Testis (tissue), 2 donors: ENCODE measurements at regions not wholly inside any gene's neighbourhood (a gene's known extent, or its start where the extent isn't known, plus 50 kb on each side); places are given as distances from the start of the nearest gene placed in this dataset.

Source experiments
- CTCF ChIP-seq, 3 experiments: fragments of 450-650 bp in 2 of 3; fragments of 200-600 bp in 1 of 3; sonication (generic) in 1 of 3; IDR thresholded peaks; one replicate each; pipeline ENCODE4 v1.5.1; 2016 to 2019; ENCODE audit warnings: antibody characterized with exemption in 3 of 3, mild to moderate bottlenecking in 2 of 3, moderate library complexity in 1 of 3
- POLR2A ChIP-seq: fragments of 450-650 bp; IDR thresholded peaks from one replicate; pipeline ENCODE4 v1.6.1; 2017; ENCODE audit warnings: antibody characterized with exemption, mild to moderate bottlenecking, moderate library complexity

DNA sequence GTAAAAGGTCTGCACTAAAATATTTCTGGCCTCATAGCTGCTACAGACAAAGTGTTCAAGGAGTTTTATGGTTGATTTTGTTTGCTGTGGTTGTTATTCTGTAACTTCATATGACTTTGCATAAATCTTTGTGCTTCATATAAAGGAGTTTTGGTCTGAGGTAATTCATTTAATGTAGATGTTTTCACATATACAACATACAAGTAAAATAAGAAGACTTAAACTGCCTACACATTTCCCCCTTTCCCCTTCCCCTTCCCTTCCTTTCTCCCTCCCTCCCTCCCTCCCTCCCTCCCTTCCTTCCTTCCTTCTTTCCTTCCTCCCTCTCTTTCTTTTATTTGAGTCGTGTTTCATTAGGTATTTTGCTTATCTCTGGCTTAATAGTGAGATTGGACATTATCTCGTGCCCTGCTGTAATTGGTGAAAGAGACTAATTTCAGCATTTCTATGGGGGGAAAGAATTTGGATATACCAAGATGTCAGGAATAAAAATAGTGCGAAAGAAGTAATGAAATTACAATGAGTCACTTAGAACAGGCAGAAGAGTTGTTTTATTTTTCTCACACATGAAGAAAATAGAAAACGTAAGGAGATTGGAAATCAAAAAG, 144.9 kb upstream of the MAD2L1 start:
- no peak for TF ChIP-seq CTCF (IDR thresholded peaks at IDR 0.05)
- no peak for TF ChIP-seq POLR2A
